SU-DHL-6 (cell line): ENCODE measurements at regions not wholly inside any gene's neighbourhood (a gene's known extent, or its start where the extent isn't known, plus 50 kb on each side); places are given as distances from the start of the nearest gene placed in this dataset.

Experiments used
- H2AFZ ChIP-seq: fragments of 200-600 bp; sonication (generic); 2 replicates; pipeline ENCODE4 v1.6.1; 2014; ENCODE audit warnings: low read depth, mild to moderate bottlenecking, moderate library complexity, mixed read lengths, antibody characterized with exemption, low read length; ENCODE audit not compliant: severe bottlenecking
- H3F3A ChIP-seq: fragments of 200-600 bp; shearing (Covaris generic); 2 replicates; pipeline ENCODE4 v1.6.0; 2016; ENCODE audit warnings: antibody characterized with exemption, mild to moderate bottlenecking; ENCODE audit not compliant: insufficient read depth
- H3K27ac ChIP-seq: fragments of 200-600 bp; sonication (generic); 2 replicates; pipeline ENCODE4 v1.5.1; 2016; ENCODE audit warnings: low read depth, mild to moderate bottlenecking, low read length, moderate library complexity, mixed read lengths
- H3K27me3 ChIP-seq: fragments of 200-600 bp; sonication (generic), shearing (Covaris generic); 2 replicates; pipeline ENCODE4 v1.6.0; 2014; ENCODE audit warnings: mild to moderate bottlenecking, low read length
- H3K36me3 ChIP-seq: fragments of 200-600 bp; sonication (generic); 2 replicates; pipeline ENCODE4 v1.6.1; 2014; ENCODE audit warnings: mild to moderate bottlenecking, low read length, mixed read lengths
- H3K4me2 ChIP-seq: fragments of 300-600, 200-600 bp; shearing (Covaris generic), sonication (generic); 2 replicates; pipeline ENCODE4 v1.6.0; 2014; ENCODE audit warnings: low read length, low read depth, mild to moderate bottlenecking; ENCODE audit not compliant: poor library complexity, severe bottlenecking
- H3K4me3 ChIP-seq: fragments of 200-600 bp; sonication (generic); 2 replicates; pipeline ENCODE4 v1.5.1; 2014; ENCODE audit warnings: antibody characterized with exemption, low read length, mild to moderate bottlenecking, mixed read lengths; ENCODE audit not compliant: insufficient read depth, poor library complexity, severe bottlenecking
- H3K79me2 ChIP-seq: fragments of 200-600 bp; sonication (generic); 2 replicates; pipeline ENCODE4 v1.6.1; 2014; ENCODE audit warnings: mild to moderate bottlenecking, low read length, moderate library complexity; ENCODE audit not compliant: insufficient read depth
- H3K9ac ChIP-seq: fragments of 200-600 bp; sonication (generic); 2 replicates; pipeline ENCODE4 v1.7.0; 2014; ENCODE audit warnings: mild to moderate bottlenecking, low read length
- H3K9me2 ChIP-seq: fragments of 200-600 bp; sonication (generic); replicated peaks from 2 replicates; pipeline ENCODE4 v1.6.1; 2014; ENCODE audit warnings: low read length; ENCODE audit not compliant: insufficient read depth
- H3K9me3 ChIP-seq: fragments of 200-600 bp; sonication (generic); 2 replicates; pipeline ENCODE4 v1.6.1; 2014; ENCODE audit warnings: low read length, mixed read lengths; ENCODE audit not compliant: insufficient read depth
- H4K20me1 ChIP-seq: fragments of 200-600 bp; sonication (generic); 2 replicates; pipeline ENCODE4 v1.6.1; 2014; ENCODE audit warnings: low read depth, mild to moderate bottlenecking, antibody characterized with exemption, low read length, moderate library complexity, mixed read lengths
- CTCF ChIP-seq: fragments of 200-600 bp; sonication (generic); IDR thresholded peaks from one replicate; pipeline ENCODE4 v1.5.1; 2017; ENCODE audit warnings: antibody characterized with exemption, mild to moderate bottlenecking, low read length, moderate library complexity; ENCODE audit not compliant: insufficient read depth, poor library complexity, severe bottlenecking
- EZH2phosphoT487 ChIP-seq: fragments of 200-600 bp; sonication (generic), shearing (Covaris generic); conservative IDR thresholded peaks from 2 replicates; pipeline ENCODE4 v1.6.1; 2018; ENCODE audit warnings: mild to moderate bottlenecking, antibody characterized with exemption, low read length, moderate library complexity, mixed read lengths

- Histone ChIP-seq H3K36me3 (no peaks in the 10 kb centered on the region), H4K20me1 (no peaks in the 10 kb centered on the region), H3K27me3 (no peaks in the 10 kb centered on the region), H3K4me3 (no peak overlapping the region), H3K27ac (no peak overlapping the region), H3F3A (no peaks in the 10 kb centered on the region), H3K4me2 (no peak overlapping the region), H3K79me2 (no peaks in the 10 kb centered on the region), H3K9ac (no peak overlapping the region), H2AFZ (no peak overlapping the region), H3K9me2 (no peaks in the 10 kb centered on the region), H3K9me3 (no peaks in the 10 kb centered on the region)
- TF ChIP-seq EZH2phosphoT487, result no peak
- no peak for TF ChIP-seq CTCF
Measured at GRCh38 chr5:56492812-56493211, 259.7 kb upstream of the ANKRD55 start.

GRCh38 chr5:56490971-56491468 is 257.9 kb upstream of the ANKRD55 start:
- Histone ChIP-seq H3K27me3 (no peaks in the 10 kb centered on the region), H3K9me2 (no peaks in the 10 kb centered on the region), H3K9me3 (no peaks in the 10 kb centered on the region), H3K4me3 (no peak overlapping the region), H3K27ac (no peak overlapping the region), H3K79me2 (no peaks in the 10 kb centered on the region), H3K36me3 (no peaks in the 10 kb centered on the region), H3F3A (no peaks in the 10 kb centered on the region), H3K4me2 (no peak overlapping the region), H3K9ac (no peak overlapping the region), H4K20me1 (no peaks in the 10 kb centered on the region), H2AFZ (no peak overlapping the region)
- no peak for TF ChIP-seq EZH2phosphoT487
- TF ChIP-seq CTCF, result no peak

GRCh38 chr5:56489272-56489671 is 256.1 kb upstream of the ANKRD55 start:
- Histone ChIP-seq H3K27me3 (no peaks in the 10 kb centered on the region), H3F3A (no peaks in the 10 kb centered on the region), H3K27ac (no peak overlapping the region), H2AFZ (no peak overlapping the region), H3K9me3 (no peaks in the 10 kb centered on the region), H3K79me2 (no peaks in the 10 kb centered on the region), H3K4me3 (no peak overlapping the region), H3K4me2 (no peak overlapping the region), H3K9ac (no peak overlapping the region), H3K9me2 (no peaks in the 10 kb centered on the region), H3K36me3 (no peaks in the 10 kb centered on the region), H4K20me1 (no peaks in the 10 kb centered on the region)
- TF ChIP-seq CTCF (no peak), EZH2phosphoT487 (no peak)
